ENCODE measurements at regions not wholly inside any gene's neighbourhood (a gene's known extent, or its start where the extent isn't known, plus 50 kb on each side); places are given as distances from the start of the nearest gene placed in this dataset.

DNA sequence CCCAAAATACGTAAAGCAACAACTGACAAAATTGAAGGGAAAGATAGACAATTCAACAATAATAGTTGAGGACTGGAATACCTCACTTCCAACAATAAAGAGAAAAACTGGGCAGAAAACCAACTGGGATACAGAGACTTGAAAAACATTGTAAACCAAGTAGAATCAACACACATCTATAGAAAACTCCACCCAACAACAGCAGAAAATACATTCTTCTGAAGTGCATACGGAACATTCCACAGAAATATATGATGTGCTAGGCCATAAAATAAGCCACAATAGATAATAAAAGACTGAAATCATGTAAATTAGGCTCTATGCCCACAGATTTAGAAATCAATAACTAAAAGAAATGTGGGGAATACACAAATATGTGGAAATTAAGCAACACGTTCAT is 98.4 kb upstream of the THBS1 start:
- Histone ChIP-seq H3K27ac (no peak overlapping the region), H3K36me3 (replicated peaks) (no peaks in the 10 kb centered on the region), H3K27me3 (replicated peaks) (no peaks in the 10 kb centered on the region), H3K4me3 (ENCODE audit: low read depth, low read length) (no peak overlapping the region)
- in situ Hi-C loops (cut with HindIII; ENCODE audit: low pct_ligation_motif_present, low sequenced_read_pairs): no loop called here
- DNase-seq: no peak
- TF ChIP-seq, protein P1, sequence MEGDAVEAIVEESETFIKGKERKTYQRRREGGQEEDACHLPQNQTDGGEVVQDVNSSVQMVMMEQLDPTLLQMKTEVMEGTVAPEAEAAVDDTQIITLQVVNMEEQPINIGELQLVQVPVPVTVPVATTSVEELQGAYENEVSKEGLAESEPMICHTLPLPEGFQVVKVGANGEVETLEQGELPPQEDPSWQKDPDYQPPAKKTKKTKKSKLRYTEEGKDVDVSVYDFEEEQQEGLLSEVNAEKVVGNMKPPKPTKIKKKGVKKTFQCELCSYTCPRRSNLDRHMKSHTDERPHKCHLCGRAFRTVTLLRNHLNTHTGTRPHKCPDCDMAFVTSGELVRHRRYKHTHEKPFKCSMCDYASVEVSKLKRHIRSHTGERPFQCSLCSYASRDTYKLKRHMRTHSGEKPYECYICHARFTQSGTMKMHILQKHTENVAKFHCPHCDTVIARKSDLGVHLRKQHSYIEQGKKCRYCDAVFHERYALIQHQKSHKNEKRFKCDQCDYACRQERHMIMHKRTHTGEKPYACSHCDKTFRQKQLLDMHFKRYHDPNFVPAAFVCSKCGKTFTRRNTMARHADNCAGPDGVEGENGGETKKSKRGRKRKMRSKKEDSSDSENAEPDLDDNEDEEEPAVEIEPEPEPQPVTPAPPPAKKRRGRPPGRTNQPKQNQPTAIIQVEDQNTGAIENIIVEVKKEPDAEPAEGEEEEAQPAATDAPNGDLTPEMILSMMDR (IDR thresholded peaks at IDR 0.05; ENCODE audit: low read depth, low read length, missing control alignments): no peak

- TF ChIP-seq, protein P1 (IDR thresholded peaks at IDR 0.05; ENCODE audit: low read depth, low read length, missing control alignments): no peak
- in situ Hi-C loops (cut with HindIII; ENCODE audit: low pct_ligation_motif_present, low sequenced_read_pairs): no loop called here
- no peak overlapping the region for H3K27ac ChIP-seq
- no peaks in the 10 kb centered on the region for H3K36me3 ChIP-seq (replicated peaks)
- DNase-seq: no peak
- H3K4me3 ChIP-seq (ENCODE audit: low read depth, low read length): no peak overlapping the region
- H3K27me3 ChIP-seq (replicated peaks): no peaks in the 10 kb centered on the region
Observed at GRCh38 chr15:39486621-39487457, 94.0 kb upstream of the THBS1 start.

DNA sequence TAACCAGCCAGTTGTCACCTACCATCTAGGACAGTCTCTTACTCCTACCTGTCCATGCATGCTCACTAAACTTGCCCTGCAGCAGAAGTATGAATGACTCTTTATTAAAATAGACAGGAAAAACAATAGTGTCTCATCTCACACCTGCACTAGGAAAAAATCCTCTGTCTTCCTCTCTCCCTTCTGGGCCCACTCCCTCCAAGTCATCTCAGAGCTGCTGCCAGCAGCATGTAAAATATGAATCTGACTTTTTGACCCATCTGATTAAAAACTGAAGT is 93.5 kb upstream of the THBS1 start:
- Histone ChIP-seq H3K27ac (no peak overlapping the region), H3K36me3 (replicated peaks) (no peaks in the 10 kb centered on the region), H3K4me3 (ENCODE audit: low read depth, low read length) (no peak overlapping the region), H3K27me3 (replicated peaks) (no peaks in the 10 kb centered on the region)
- TF ChIP-seq, protein P1 (IDR thresholded peaks at IDR 0.05; ENCODE audit: low read depth, low read length, missing control alignments): no peak
- in situ Hi-C loops (cut with HindIII; ENCODE audit: low pct_ligation_motif_present, low sequenced_read_pairs): no loop called here
- no peak for DNase-seq

DNA sequence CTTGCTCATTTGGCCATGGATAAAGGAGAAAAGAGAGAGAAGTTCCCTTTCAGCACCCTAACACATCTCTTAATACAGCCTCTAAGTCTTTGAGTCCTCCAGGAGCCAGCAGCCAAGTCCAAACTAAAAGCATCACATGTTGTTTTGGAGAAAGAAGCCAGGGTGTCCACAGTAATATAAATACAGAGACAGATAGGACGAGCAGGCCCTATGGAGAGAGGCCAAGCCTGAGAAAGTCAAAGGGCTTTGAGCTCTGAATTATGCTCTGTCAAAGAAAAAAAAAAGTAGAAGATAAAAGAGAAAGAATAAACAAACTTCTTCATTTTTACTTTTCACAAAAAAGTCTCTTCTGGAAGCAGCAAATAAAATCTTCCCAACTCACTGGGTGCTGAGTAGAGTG is 92.4 kb upstream of the THBS1 start:
- TF ChIP-seq, protein P1 (IDR thresholded peaks at IDR 0.05; ENCODE audit: low read depth, low read length, missing control alignments): no peak

GRCh38 chr15:39488961-39489360 is 91.9 kb upstream of the THBS1 start:
- no peaks in the 10 kb centered on the region for H3K36me3 ChIP-seq (replicated peaks)
- TF ChIP-seq, protein P1 (IDR thresholded peaks at IDR 0.05; ENCODE audit: low read depth, low read length, missing control alignments): no peak
- H3K27ac ChIP-seq: no peak overlapping the region
- no peaks in the 10 kb centered on the region for H3K27me3 ChIP-seq (replicated peaks)
- in situ Hi-C loops (cut with HindIII; ENCODE audit: low pct_ligation_motif_present, low sequenced_read_pairs): no loop called here
- H3K4me3 ChIP-seq (ENCODE audit: low read depth, low read length): no peak overlapping the region
- DNase-seq: no peak

More for the DNA sequence above, 92.4 kb upstream of the THBS1 start:
- Histone ChIP-seq H3K27ac (no peak overlapping the region), H3K36me3 (replicated peaks) (no peaks in the 10 kb centered on the region), H3K27me3 (replicated peaks) (no peaks in the 10 kb centered on the region), H3K4me3 (ENCODE audit: low read depth, low read length) (no peak overlapping the region)
- DNase-seq: no peak
- in situ Hi-C loops (cut with HindIII; ENCODE audit: low pct_ligation_motif_present, low sequenced_read_pairs): no loop called here

All from brain microvascular endothelial cell (primary cell).